Calu3 (cell line): ENCODE measurements at regions not wholly inside any gene's neighbourhood (a gene's known extent, or its start where the extent isn't known, plus 50 kb on each side); places are given as distances from the start of the nearest gene placed in this dataset.

ENCODE experiments used
- BruUV-seq: library from RNA; stranded (reverse); fragments of 400-500 nt; replicated peaks from 2 replicates; lab custom pipeline; 2021; lab: Mats Ljungman, UMichigan
- CTCF ChIA-PET: fragments of 300-600 bp; sonication (Branson Sonifier 250); formaldehyde crosslinking; loops from one replicate; lab custom pipeline; 2022; ENCODE audit warnings: antibody characterized with exemption; lab: Charles Lee
- DNase-seq: peaks from one replicate; pipeline ENCODE4 v3.0.0; 2022
- H3K27ac Mint-ChIP-seq: one replicate; pipeline ENCODE4 v1.8.0; 2022; ENCODE audit warnings: mixed read lengths; ENCODE audit not compliant: unreplicated experiment
- H3K27me3 Mint-ChIP-seq: one replicate; pipeline ENCODE4 v1.8.0; 2022; ENCODE audit warnings: mixed read lengths; ENCODE audit not compliant: unreplicated experiment
- H3K36me3 Mint-ChIP-seq: one replicate; pipeline ENCODE4 v1.8.0; 2022; ENCODE audit warnings: mild to moderate bottlenecking, moderate library complexity, mixed read lengths; ENCODE audit not compliant: insufficient read depth, unreplicated experiment
- H3K4me1 Mint-ChIP-seq: one replicate; pipeline ENCODE4 v1.8.0; 2022; ENCODE audit warnings: mild to moderate bottlenecking, low read depth, mixed read lengths; ENCODE audit not compliant: unreplicated experiment
- H3K4me3 Mint-ChIP-seq: one replicate; pipeline ENCODE4 v1.8.0; 2022; ENCODE audit warnings: mild to moderate bottlenecking, low read depth, moderate library complexity, mixed read lengths; ENCODE audit not compliant: unreplicated experiment
- H3K9me3 Mint-ChIP-seq: one replicate; pipeline ENCODE4 v1.8.0; 2022; ENCODE audit warnings: low read depth, mixed read lengths; ENCODE audit not compliant: unreplicated experiment
- intact Hi-C: fragments of 100-400 bp; cut with micrococcal nuclease; formaldehyde crosslinking; loops from one replicate; pipeline ENCODE4 v1.10.0; 2022; ENCODE audit not compliant: unreplicated experiment
- TF ChIP-seq, protein P1 (sequence below): fragments of 200-600 bp; IDR thresholded peaks from one replicate; pipeline ENCODE4 v1.8.0; 2022; ENCODE audit warnings: antibody characterized with exemption; ENCODE audit not compliant: unreplicated experiment

- intact Hi-C loops, result no loop called here
- H3K36me3 Mint-ChIP-seq, result no peaks in the 10 kb centered on the region
- H3K27me3 Mint-ChIP-seq, result no peaks in the 10 kb centered on the region
- H3K4me3 Mint-ChIP-seq, result no peak overlapping the region
- TF ChIP-seq, protein P1, sequence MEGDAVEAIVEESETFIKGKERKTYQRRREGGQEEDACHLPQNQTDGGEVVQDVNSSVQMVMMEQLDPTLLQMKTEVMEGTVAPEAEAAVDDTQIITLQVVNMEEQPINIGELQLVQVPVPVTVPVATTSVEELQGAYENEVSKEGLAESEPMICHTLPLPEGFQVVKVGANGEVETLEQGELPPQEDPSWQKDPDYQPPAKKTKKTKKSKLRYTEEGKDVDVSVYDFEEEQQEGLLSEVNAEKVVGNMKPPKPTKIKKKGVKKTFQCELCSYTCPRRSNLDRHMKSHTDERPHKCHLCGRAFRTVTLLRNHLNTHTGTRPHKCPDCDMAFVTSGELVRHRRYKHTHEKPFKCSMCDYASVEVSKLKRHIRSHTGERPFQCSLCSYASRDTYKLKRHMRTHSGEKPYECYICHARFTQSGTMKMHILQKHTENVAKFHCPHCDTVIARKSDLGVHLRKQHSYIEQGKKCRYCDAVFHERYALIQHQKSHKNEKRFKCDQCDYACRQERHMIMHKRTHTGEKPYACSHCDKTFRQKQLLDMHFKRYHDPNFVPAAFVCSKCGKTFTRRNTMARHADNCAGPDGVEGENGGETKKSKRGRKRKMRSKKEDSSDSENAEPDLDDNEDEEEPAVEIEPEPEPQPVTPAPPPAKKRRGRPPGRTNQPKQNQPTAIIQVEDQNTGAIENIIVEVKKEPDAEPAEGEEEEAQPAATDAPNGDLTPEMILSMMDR, result no peak
- H3K27ac Mint-ChIP-seq, result no peak overlapping the region
- CTCF ChIA-PET, result no interaction called here
- BruUV-seq, result no TSS peak
- DNase-seq, result no peak
- peaks cover 7% of the 10 kb centered on the region for H3K4me1 Mint-ChIP-seq
- no peaks in the 10 kb centered on the region for H3K9me3 Mint-ChIP-seq
Measured at GRCh38 chr12:71036526-71036925, 116.0 kb upstream of the PTPRR start.

DNA sequence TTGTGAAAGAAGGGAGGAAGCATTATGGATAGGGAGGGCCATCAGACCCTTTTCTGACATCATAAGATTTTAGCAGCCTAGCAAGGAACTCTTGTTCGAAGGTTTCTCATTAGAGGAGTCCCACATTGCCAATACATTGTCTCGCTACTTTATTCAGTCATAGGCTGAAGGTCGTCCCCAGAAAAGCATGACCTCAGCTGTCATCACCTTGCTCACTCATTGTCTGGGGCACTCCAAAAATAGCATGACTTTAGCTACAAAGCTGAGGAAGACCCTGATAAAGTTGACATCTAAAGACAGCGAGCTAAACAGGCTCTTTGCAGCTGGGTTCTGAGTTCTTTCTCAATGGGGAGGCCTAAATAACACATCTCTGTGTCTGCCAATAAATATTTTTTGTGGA lies 112.4 kb upstream of the PTPRR start:
- no peak for DNase-seq
- CTCF ChIA-PET, result interaction anchor here (0.6 kb wide), 1 partner anchor 273 kb away, joined by 7 read pairs; no protein-coding TSS in a partner anchor
- no peak overlapping the region for H3K4me3 Mint-ChIP-seq
- no peaks in the 10 kb centered on the region for H3K9me3 Mint-ChIP-seq
- no TSS peak for BruUV-seq
- no peaks in the 10 kb centered on the region for H3K27me3 Mint-ChIP-seq
- H3K27ac Mint-ChIP-seq, result no peak overlapping the region
- TF ChIP-seq, protein P1, result no peak
- intact Hi-C loops, result no loop called here
- no peaks in the 10 kb centered on the region for H3K36me3 Mint-ChIP-seq
- no peaks in the 10 kb centered on the region for H3K4me1 Mint-ChIP-seq

DNA sequence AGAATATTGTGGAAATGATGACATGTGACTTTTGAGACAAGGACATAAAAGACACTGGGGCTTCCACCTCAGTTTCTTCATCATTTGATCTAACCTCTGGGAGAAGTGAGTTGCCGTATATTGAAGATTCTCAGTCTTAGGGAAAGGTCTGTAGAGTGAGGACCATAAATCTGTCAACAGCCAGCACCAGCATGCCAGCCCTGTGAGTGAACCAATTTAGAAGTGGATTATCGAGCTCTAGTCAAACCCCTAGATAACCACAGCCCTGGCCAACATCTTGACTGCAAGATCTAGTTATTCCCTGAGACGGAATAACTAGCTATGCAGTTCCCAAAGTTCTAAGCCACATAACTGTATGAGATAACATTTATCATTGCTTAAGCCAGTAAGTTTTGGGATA lies 108.8 kb upstream of the PTPRR start:
- BruUV-seq, result no TSS peak
- TF ChIP-seq, protein P1, result no peak
- intact Hi-C loops, result no loop called here
- CTCF ChIA-PET, result no interaction called here
- no peak for DNase-seq
- Mint-ChIP-seq H3K4me3 (no peak overlapping the region), H3K27me3 (no peaks in the 10 kb centered on the region), H3K27ac (no peak overlapping the region), H3K36me3 (no peaks in the 10 kb centered on the region), H3K9me3 (no peaks in the 10 kb centered on the region), H3K4me1 (no peaks in the 10 kb centered on the region)

DNA sequence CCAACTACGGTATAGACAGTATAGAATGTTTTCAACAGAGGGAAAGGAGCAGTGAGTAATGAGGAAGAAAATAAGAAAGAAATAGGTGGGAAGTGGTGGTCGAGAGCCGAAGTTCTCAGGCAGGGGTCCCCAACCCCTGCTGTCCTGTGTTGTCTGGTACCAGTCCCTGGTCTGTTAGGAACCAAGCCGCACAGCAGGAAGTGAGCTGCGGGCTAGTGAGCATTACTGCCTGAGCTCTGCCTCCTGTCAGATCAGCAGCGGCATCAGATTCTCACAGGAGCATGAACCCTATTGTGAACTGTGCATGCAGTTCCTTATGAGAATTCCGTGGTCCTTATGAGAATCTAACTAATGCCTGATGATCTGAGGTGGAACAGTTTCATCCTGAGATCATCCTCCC lies 107.3 kb upstream of the PTPRR start:
- Mint-ChIP-seq H3K27me3 (no peaks in the 10 kb centered on the region), H3K36me3 (no peaks in the 10 kb centered on the region), H3K4me3 (no peak overlapping the region), H3K4me1 (peaks cover 6% of the 10 kb centered on the region), H3K27ac (no peak overlapping the region), H3K9me3 (no peaks in the 10 kb centered on the region)
- TF ChIP-seq, protein P1, result no peak
- intact Hi-C loops, result no loop called here
- BruUV-seq, result no TSS peak
- no peak for DNase-seq
- CTCF ChIA-PET, result no interaction called here
